AG10803 (cell line): ENCODE measurements at regions not wholly inside any gene's neighbourhood (a gene's known extent, or its start where the extent isn't known, plus 50 kb on each side); places are given as distances from the start of the nearest gene placed in this dataset.

Source experiments
- DNase-seq: peaks from one replicate; pipeline ENCODE4 v3.0.0; 2010; ENCODE audit warnings: low read depth
- H3K4me3 ChIP-seq: 2 replicates; pipeline ENCODE4 v1.5.1; 2011; ENCODE audit warnings: mild to moderate bottlenecking, low read length, control low read depth
- CTCF ChIP-seq: conservative IDR thresholded peaks from 2 replicates; pipeline ENCODE4 v1.5.1; 2011; ENCODE audit warnings: mild to moderate bottlenecking, low read length, control low read depth, inconsistent platforms

DNA sequence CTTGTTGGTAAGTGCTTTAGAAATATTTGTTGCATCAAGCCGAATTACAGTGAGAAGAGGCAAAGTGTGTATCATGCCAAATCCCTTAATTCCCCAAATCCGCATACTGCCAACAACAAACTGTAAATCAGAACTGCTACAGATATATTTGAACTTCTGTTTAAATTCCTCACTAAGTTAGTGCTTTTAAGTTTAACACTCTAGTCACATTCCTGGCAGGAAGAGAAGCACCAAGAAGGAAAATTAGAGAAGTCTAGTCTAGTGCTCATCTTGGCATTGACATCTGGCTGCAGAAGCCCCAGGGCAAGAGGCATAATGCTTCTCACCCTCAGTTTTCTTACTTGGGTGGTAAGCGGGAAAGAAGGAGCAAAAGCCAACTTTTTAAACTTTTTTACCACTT lies 343.5 kb downstream of the GPR37 start:
- no peak overlapping the region for H3K4me3 ChIP-seq
- DNase-seq, result no peak
- TF ChIP-seq CTCF, result no peak

- H3K4me3 ChIP-seq, result no peak overlapping the region
- TF ChIP-seq CTCF, result no peak
- no peak for DNase-seq
These were observed 345.2 kb downstream of the GPR37 start for GRCh38 chr7:124420367-124420766.

DNA sequence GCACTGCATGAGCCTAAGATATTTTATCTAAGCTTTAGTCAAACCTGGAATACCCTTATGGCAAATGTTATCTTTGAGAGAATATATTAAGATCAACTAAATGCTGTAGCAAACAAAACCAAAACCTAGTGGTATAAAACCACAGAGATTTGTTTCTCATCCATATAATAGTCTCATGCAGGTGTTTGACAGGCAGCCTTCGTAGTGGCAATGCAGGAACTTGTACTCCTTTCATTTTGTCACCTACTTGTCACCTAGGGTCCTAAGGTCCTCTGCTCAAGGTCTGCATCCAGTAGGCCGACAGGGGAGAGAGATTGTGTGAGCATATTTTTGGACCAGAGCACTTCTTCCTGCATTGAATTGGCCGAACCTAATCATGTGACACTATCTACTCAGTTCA lies 352.6 kb downstream of the GPR37 start:
- DNase-seq, result no peak
- TF ChIP-seq CTCF, result no peak
- H3K4me3 ChIP-seq, result no peak overlapping the region

DNA sequence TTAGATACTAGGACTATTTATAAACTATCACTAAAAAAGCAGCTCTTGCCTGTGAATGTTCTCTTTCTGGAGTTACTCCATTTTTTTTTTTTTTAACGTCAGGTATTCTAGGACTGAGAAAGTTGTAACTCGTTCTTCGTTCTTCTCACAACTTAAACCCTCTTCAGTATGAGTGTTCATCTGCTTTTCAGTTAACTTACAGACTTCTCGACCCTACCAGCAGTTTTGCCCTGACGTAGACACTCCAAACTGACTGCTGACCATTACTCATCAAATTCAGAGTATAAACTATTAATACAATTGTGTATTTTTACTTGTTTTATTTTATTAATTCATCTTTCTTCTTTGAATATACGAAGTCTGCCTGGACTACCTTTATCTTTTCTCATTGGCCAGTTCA lies 353.1 kb downstream of the GPR37 start:
- DNase-seq, result no peak
- no peak overlapping the region for H3K4me3 ChIP-seq
- TF ChIP-seq CTCF, result no peak

- no peak for TF ChIP-seq CTCF
- no peak overlapping the region for H3K4me3 ChIP-seq
- DNase-seq, result no peak
These were observed 353.8 kb downstream of the GPR37 start for GRCh38 chr7:124411796-124412195.

DNA sequence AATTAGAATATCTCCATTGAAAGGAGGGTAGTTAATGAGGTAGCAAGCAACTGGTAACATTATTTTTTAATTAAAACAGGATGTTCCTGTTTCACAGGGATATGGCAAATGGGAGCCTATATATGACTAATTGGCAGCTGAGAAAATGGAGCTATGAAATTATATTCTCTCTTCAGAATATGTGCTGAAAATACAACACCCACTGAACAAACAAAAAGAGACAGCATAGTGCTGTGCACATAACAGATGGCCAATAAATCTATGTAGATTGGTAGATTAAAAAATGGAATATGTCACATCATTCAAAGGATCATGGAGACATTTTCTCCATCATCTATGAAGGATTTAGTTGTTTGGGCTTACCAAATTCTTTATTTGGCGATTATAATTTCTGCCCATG lies 362.0 kb downstream of the GPR37 start:
- TF ChIP-seq CTCF, result no peak
- no peak overlapping the region for H3K4me3 ChIP-seq
- no peak for DNase-seq

DNA sequence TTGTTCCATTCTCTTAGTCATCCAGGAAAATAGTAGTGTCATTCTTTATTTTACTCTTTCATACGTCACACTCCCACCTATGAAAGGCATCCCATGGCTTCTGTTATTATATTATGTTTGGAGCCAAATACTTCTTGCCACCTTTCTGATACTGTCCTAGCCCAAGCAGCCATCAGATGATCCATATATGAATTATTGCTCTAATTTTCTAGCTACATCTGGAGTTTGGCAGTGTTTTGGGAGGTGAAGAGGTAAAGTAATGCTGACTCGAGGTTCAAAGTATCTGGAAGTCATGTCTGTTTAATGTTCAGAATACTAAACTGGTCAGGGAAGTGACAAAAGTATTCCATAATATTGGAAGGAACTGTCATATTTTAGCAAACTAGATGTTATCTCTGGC lies 362.5 kb downstream of the GPR37 start:
- no peak overlapping the region for H3K4me3 ChIP-seq
- no peak for TF ChIP-seq CTCF
- no peak for DNase-seq
